RWPE2 (cell line): ENCODE measurements at regions not wholly inside any gene's neighbourhood (a gene's known extent, or its start where the extent isn't known, plus 50 kb on each side); places are given as distances from the start of the nearest gene placed in this dataset.

Experiments
- ATAC-seq: fragments of 200-7000 bp; cut with Tn5 transposase; 3 replicates; pipeline ENCODE4 v1.9.1; 2021; ENCODE audit warnings: low read depth
- DNase-seq: peaks from one replicate; pipeline ENCODE4 v3.0.0-alpha.2; 2020; ENCODE audit warnings: low spot score
- H3K27ac ChIP-seq: fragments of 450-650 bp; 2 replicates; pipeline ENCODE4 v1.5.1; 2017; ENCODE audit warnings: mild to moderate bottlenecking; ENCODE audit not compliant: poor library complexity, severe bottlenecking
- H3K27me3 ChIP-seq: fragments of 250-450 bp; sonication (Bioruptor Pico); 2 replicates; pipeline ENCODE4 v1.5.1; 2021; ENCODE audit warnings: mild to moderate bottlenecking, moderate library complexity; ENCODE audit not compliant: insufficient read depth, poor library complexity, severe bottlenecking
- H3K36me3 ChIP-seq: fragments of 250-450 bp; sonication (Bioruptor Pico); 2 replicates; pipeline ENCODE4 v1.5.1; 2020; ENCODE audit warnings: low read depth, mild to moderate bottlenecking, moderate library complexity
- H3K4me1 ChIP-seq: fragments of 250-450 bp; sonication (Bioruptor Pico); 2 replicates; pipeline ENCODE4 v1.5.1; 2021; ENCODE audit warnings: mild to moderate bottlenecking, moderate library complexity; ENCODE audit not compliant: insufficient read depth, poor library complexity, severe bottlenecking
- H3K4me3 ChIP-seq: fragments of 250-450 bp; sonication (Bioruptor Pico); 2 replicates; pipeline ENCODE4 v1.5.1; 2021; ENCODE audit warnings: mild to moderate bottlenecking, moderate library complexity; ENCODE audit not compliant: severe bottlenecking
- H3K9me3 ChIP-seq: fragments of 250-450 bp; sonication (Bioruptor Pico); 2 replicates; pipeline ENCODE4 v1.5.1; 2021; ENCODE audit warnings: mild to moderate bottlenecking, moderate library complexity; ENCODE audit not compliant: severe bottlenecking
- TF ChIP-seq, protein P1 (sequence below): fragments of 450-650 bp; IDR thresholded peaks from one replicate; pipeline ENCODE4 v1.5.1; 2017; ENCODE audit warnings: mild to moderate bottlenecking, moderate library complexity; ENCODE audit not compliant: poor library complexity, severe bottlenecking

DNA sequence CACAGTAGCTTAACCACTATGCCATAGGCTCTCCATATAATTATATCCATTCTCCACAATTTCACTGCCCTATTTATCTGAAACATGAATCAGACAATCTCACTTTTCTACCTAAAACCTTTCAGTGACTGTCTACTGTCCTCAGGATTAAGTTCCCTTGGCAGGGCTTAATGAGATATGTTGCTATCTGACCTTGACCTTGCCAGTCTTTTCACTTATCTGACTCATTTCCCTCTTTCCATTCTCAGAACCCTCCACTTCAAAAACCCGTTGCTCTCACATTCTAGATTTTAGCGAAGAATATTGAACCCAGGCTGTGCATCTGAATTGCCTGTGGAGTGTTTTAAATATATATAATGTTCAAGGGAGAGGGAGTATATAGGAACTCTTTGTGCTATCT, 452.1 kb upstream of the MPDZ start:
- no peaks in the 10 kb centered on the region for H3K36me3 ChIP-seq
- DNase-seq (no peak), ATAC-seq (no peak)
- no peak overlapping the region for H3K4me3 ChIP-seq
- no peak overlapping the region for H3K27ac ChIP-seq
- no peaks in the 10 kb centered on the region for H3K27me3 ChIP-seq
- no peaks in the 10 kb centered on the region for H3K4me1 ChIP-seq
- TF ChIP-seq, protein P1, sequence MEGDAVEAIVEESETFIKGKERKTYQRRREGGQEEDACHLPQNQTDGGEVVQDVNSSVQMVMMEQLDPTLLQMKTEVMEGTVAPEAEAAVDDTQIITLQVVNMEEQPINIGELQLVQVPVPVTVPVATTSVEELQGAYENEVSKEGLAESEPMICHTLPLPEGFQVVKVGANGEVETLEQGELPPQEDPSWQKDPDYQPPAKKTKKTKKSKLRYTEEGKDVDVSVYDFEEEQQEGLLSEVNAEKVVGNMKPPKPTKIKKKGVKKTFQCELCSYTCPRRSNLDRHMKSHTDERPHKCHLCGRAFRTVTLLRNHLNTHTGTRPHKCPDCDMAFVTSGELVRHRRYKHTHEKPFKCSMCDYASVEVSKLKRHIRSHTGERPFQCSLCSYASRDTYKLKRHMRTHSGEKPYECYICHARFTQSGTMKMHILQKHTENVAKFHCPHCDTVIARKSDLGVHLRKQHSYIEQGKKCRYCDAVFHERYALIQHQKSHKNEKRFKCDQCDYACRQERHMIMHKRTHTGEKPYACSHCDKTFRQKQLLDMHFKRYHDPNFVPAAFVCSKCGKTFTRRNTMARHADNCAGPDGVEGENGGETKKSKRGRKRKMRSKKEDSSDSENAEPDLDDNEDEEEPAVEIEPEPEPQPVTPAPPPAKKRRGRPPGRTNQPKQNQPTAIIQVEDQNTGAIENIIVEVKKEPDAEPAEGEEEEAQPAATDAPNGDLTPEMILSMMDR = no peak
- no peaks in the 10 kb centered on the region for H3K9me3 ChIP-seq

DNA sequence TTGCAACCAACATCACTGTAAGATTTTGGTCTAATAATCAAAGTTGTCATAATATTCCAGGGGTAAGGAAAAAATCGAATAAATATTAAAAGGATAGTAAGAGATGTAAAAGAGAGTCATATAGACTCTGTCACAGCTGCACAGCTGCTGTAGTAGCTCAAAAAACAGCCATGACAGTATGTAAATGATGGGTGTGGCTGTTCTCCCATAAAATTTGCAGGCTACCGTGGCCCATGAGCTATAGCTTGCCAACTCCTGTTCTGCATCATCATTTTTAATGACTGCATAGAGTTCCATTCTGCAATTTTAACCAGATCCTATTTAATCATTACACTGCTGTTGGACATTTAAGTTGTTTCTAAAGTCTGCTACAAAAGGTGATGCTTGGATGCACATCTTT, 450.5 kb upstream of the MPDZ start:
- H3K27me3 ChIP-seq = no peaks in the 10 kb centered on the region
- H3K4me3 ChIP-seq = no peak overlapping the region
- no peaks in the 10 kb centered on the region for H3K36me3 ChIP-seq
- no peaks in the 10 kb centered on the region for H3K4me1 ChIP-seq
- DNase-seq (no peak), ATAC-seq (no peak)
- no peaks in the 10 kb centered on the region for H3K9me3 ChIP-seq
- TF ChIP-seq, protein P1 = no peak
- no peak overlapping the region for H3K27ac ChIP-seq

DNA sequence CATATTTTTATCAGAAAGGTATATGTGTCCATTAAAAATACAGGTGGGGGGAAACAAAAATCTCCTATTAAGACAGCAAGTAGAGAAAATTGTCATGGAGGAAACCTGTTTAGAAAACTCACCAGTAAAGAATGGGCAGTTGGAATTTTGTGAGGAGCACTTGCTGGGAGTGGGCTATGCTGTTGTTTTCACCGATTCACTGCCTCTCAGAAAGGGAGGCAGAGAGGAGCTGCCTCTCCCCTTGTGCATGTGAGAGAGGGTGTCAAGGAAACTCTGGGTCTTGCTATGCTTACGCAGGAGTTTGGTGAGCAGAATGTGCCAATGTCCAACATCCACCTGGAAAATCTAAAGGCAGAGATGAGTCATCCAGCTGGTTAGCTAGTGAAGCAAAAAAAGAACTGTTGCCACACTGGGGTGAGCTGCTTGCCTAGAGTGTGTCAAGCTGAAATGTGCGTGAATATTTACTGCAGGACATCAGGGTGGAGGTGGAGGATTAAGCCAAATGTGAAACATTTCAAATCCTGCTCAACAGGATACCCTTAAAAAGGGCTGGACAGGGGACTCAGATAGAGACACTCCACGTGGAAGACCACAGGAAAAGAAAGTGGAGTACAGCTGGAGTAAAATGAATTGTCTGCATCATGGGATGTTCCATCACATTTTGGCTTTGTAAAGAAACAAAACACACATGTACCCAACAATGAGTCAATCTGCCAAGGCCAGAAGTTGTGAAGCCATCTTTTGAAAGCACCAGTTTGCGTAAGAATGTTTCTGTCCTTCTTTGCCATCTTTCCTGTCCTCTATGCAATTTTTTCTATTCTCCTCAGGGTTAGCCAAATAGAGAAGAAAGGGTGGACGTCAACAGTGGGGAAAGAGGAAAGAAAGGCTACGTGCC, 449.7 kb upstream of the MPDZ start:
- Histone ChIP-seq H3K27ac (no peak overlapping the region), H3K4me1 (no peaks in the 10 kb centered on the region), H3K27me3 (no peaks in the 10 kb centered on the region), H3K36me3 (no peaks in the 10 kb centered on the region), H3K4me3 (no peak overlapping the region), H3K9me3 (no peaks in the 10 kb centered on the region)
- TF ChIP-seq, protein P1 = no peak
- ATAC-seq = peak; percentile 76
- no peak for DNase-seq

DNA sequence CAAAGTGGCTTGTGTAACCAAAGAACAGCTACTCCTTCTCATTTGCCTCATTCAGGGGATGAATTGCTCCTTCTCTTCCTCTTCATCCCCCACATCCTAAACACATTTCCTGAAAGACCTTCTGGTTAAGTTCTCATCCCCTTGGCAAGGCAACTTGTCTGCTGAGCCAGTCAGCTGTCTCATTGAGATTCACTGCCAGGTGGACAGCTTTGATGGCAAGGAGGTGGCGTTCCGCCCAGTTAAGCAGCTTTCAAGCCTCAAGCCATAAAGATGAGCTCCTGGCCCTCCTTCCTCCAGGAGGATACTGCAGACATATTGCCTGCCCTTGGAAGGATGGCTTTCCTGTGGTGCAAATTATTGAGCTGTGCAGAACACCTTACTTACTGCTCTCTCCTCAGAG, 448.6 kb upstream of the MPDZ start:
- H3K27ac ChIP-seq = no peak overlapping the region
- no peak for DNase-seq
- no peak for ATAC-seq
- TF ChIP-seq, protein P1 = no peak
- no peaks in the 10 kb centered on the region for H3K4me1 ChIP-seq
- no peaks in the 10 kb centered on the region for H3K9me3 ChIP-seq
- H3K4me3 ChIP-seq = no peak overlapping the region
- no peaks in the 10 kb centered on the region for H3K27me3 ChIP-seq
- H3K36me3 ChIP-seq = no peaks in the 10 kb centered on the region

DNA sequence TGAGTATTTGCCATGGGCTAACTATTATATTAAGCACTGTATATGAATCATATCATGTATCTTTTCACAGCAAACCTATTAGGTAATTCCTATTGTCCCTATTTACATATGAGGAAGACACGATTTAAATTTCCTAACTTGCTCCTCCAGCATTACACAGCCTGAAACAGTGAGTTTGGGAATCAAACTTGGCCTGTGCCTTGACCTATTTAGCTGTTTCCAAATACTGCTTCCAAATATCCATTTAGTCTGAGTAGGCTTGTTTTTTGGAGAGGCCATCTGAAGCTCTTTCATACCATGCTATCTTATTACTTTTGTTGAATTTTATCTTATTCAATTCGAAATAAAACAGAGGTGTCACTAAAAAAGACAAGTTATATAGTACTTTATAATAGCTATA, 447.3 kb upstream of the MPDZ start:
- no peak overlapping the region for H3K4me3 ChIP-seq
- no peaks in the 10 kb centered on the region for H3K4me1 ChIP-seq
- TF ChIP-seq, protein P1 = no peak
- DNase-seq = no peak
- H3K9me3 ChIP-seq = no peaks in the 10 kb centered on the region
- no peaks in the 10 kb centered on the region for H3K36me3 ChIP-seq
- ATAC-seq = no peak
- no peak overlapping the region for H3K27ac ChIP-seq
- no peaks in the 10 kb centered on the region for H3K27me3 ChIP-seq
